ENCODE measurements at regions not wholly inside any gene's neighbourhood (a gene's known extent, or its start where the extent isn't known, plus 50 kb on each side); places are given as distances from the start of the nearest gene placed in this dataset.

DNA sequence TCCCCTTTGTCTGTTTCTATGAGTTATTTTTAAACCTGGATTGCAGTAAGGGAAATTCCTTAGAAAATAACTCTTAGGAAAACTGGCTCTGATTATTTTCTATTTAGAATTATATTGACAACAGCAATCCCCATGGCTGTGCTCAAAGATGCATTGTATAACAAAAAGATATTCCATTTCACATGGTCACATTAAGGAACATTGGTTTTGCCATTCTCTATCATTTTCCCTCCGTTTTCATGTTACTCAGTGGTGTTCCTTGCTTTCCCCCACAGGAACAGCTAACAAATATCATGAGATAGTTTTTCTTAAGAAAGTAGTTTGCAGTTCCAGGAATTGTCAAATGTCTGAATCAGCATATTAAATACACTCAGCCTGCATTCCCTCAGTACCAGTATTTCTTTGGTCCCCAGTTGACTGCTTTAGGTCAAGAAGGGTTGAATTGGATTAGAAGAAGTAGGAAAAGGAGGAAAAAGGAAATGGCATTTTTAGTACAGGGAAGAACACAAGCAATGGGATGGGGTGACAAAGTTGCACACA lies 436.7 kb downstream of the TNS3 start:
- Histone ChIP-seq H2BK15ac (ENCODE audit: low read length) (no peak overlapping the region), H3K18ac (ENCODE audit: extremely low read depth, low read length) (no peak overlapping the region), H3K36me3 (ENCODE audit: control insufficient read depth in 2 of 4, insufficient read depth in 4 of 4, low read length in 3 of 4) (no peaks in the 10 kb centered on the region), H3K4me2 (ENCODE audit: insufficient read depth in 1 of 2, low read depth in 2 of 2, low read length in 2 of 2) (no peak overlapping the region), H4K91ac (replicated peaks; ENCODE audit: insufficient read length, low read length) (no peak overlapping the region), H3K9ac (replicated peaks in 1 of 4; ENCODE audit: extremely low read depth in 1 of 4, low read depth in 3 of 4, low read length in 3 of 4) (no peak overlapping the region), H2BK120ac (replicated peaks; ENCODE audit: low read depth, low read length) (no peak overlapping the region), H2AK5ac (ENCODE audit: low read depth, low read length) (no peak overlapping the region), H3K4me1 (replicated peaks in 1 of 4; ENCODE audit: control insufficient read depth in 3 of 4, insufficient read depth in 4 of 4, low read length in 3 of 4) (no peaks in the 10 kb centered on the region), H3K4me3 (ENCODE audit: extremely low read depth in 1 of 4, insufficient read depth in 2 of 4, low read depth in 3 of 4, low read length in 4 of 4) (no peak overlapping the region), H3K79me1 (ENCODE audit: low read depth, low read length) (no peaks in the 10 kb centered on the region), H2AFZ (ENCODE audit: low read length) (no peak overlapping the region), H3K56ac (replicated peaks; ENCODE audit: insufficient read length, low read depth, low read length) (no peak overlapping the region), H2BK20ac (ENCODE audit: low read length) (no peak overlapping the region), H3K27ac (ENCODE audit: low read depth, low read length) (no peak overlapping the region), H3K4ac (replicated peaks; ENCODE audit: insufficient read length, low read depth, low read length) (no peak overlapping the region), H4K8ac (ENCODE audit: extremely low read depth, insufficient read depth, low read length) (no peak overlapping the region), H4K20me1 (replicated peaks in 1 of 2; ENCODE audit: control insufficient read depth in 1 of 2, insufficient read depth in 2 of 2, low read length in 2 of 2) (no peaks in the 10 kb centered on the region), H3K14ac (ENCODE audit: insufficient read length) (no peak overlapping the region), H3K23me2 (ENCODE audit: low read depth, low read length) (no peaks in the 10 kb centered on the region), H4K5ac (ENCODE audit: insufficient read length, low read depth, low read length) (no peak overlapping the region), H3K79me2 (ENCODE audit: control insufficient read depth in 1 of 2, insufficient read depth in 2 of 2, low read length in 2 of 2) (no peaks in the 10 kb centered on the region), H3K23ac (ENCODE audit: insufficient read length) (no peak overlapping the region), H3K27me3 (replicated peaks in 1 of 4; ENCODE audit: control insufficient read depth in 3 of 4, extremely low read depth in 1 of 4, insufficient read depth in 3 of 4, low read length in 3 of 4) (no peaks in the 10 kb centered on the region), H2BK5ac (ENCODE audit: low read depth, low read length) (no peak overlapping the region), H3K9me3 (ENCODE audit: insufficient read depth in 2 of 2, low read depth in 1 of 2, low read length in 1 of 2) (no peaks in the 10 kb centered on the region), H2BK12ac (ENCODE audit: low read depth, low read length) (no peak overlapping the region)
- 81% methylated on average over 1 of the region's 1 CpG; no CpG with 5 or more reads in 1 of the 2 experiments for WGBS, 2 experiments (ENCODE audit: extremely low coverage in 1 of 2, insufficient coverage in 1 of 2, insufficient read length in 1 of 2, insufficient replicate concordance in 2 of 2, low coverage in 1 of 2, low lambda C conversion rate in 2 of 2, missing lambda C conversion rate in 1 of 2)
- POLR2A ChIA-PET (ENCODE audit: partially characterized antibody): no interaction called here
- CTCF ChIA-PET (ENCODE audit: partially characterized antibody): interaction anchor here (1.3 to 1.5 kb wide), 2 partner anchors 27 to 1228 kb away, joined by 3 read pairs; no protein-coding TSS in a partner anchor
- FAIRE-seq (no peak), DNase-seq (ENCODE audit: low read depth in 1 of 2, low spot score in 2 of 2) (no peak)
- TF ChIP-seq EGR1 (IDR thresholded peaks at IDR 0.05; ENCODE audit: borderline replicate concordance, low read depth, low read length) (no peak), BCL11A (IDR thresholded peaks at IDR 0.05; ENCODE audit: low read depth in 2 of 2, low read length in 2 of 2) (no peak), RAD21 (IDR thresholded peaks at IDR 0.05 in 1 of 2, conservative IDR thresholded peaks at IDR 0.05 in 1 of 2; ENCODE audit: low read depth in 2 of 2, low read length in 2 of 2) (no peak)

All from H1 (cell line).